Keratinocyte (primary cell): ENCODE measurements at regions not wholly inside any gene's neighbourhood (a gene's known extent, or its start where the extent isn't known, plus 50 kb on each side); places are given as distances from the start of the nearest gene placed in this dataset.

ENCODE experiments used
- EZH2 ChIP-seq: IDR thresholded peaks from one replicate; pipeline ENCODE4 v1.6.1; 2012; ENCODE audit warnings: inconsistent platforms, mild to moderate bottlenecking, low read length, moderate library complexity
- TF ChIP-seq, protein P1 (sequence below), 3 experiments: IDR thresholded peaks in 1 of 3; conservative IDR thresholded peaks in 1 of 3; optimal IDR thresholded peaks in 1 of 3; 2 replicates in 2 of 3; 3 replicates in 1 of 3; pipeline versions ENCODE3 to v1.5.1; 2011; ENCODE audit warnings: low read length in 3 of 3, mild to moderate bottlenecking in 3 of 3, moderate library complexity in 2 of 3, control low read depth in 1 of 3, inconsistent platforms in 1 of 3; ENCODE audit not compliant: insufficient read depth in 2 of 3; ENCODE audit errors: extremely low read depth in 1 of 3

DNA sequence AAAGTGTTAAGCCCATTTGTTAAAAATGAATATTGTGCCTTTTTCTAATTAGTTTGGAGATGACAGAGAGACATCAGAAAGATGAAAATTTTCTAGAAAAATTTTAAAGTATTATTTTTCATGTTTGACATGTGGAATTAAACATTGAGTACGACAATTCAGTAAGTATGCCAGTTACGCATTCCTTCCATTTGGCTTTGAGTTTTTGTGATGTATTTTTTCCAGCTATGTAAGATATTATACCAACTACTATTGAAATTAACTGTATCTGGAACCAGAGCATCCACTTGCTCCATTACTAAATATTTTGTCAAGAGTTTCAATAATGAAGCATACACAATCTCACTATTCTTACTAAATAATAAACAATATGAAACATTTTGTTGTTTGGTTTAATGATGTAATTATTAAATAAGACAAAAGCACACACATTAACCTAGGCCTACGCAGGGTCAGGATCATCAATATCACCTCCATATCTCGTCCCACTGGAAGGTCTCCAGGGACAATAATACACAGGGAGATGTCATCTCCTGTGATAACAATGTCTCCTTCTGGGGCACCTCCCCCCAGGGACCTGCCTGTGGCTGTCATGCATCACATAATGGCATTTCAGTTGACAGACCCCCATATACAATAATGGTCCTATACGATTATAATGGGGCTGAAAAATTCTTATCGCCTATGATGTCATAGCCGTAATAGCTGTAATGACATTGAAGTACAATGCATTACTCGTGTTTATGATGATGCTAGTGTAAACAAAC, 274.1 kb downstream of the REEP3 start:
- TF ChIP-seq, protein P1, sequence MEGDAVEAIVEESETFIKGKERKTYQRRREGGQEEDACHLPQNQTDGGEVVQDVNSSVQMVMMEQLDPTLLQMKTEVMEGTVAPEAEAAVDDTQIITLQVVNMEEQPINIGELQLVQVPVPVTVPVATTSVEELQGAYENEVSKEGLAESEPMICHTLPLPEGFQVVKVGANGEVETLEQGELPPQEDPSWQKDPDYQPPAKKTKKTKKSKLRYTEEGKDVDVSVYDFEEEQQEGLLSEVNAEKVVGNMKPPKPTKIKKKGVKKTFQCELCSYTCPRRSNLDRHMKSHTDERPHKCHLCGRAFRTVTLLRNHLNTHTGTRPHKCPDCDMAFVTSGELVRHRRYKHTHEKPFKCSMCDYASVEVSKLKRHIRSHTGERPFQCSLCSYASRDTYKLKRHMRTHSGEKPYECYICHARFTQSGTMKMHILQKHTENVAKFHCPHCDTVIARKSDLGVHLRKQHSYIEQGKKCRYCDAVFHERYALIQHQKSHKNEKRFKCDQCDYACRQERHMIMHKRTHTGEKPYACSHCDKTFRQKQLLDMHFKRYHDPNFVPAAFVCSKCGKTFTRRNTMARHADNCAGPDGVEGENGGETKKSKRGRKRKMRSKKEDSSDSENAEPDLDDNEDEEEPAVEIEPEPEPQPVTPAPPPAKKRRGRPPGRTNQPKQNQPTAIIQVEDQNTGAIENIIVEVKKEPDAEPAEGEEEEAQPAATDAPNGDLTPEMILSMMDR (optimal IDR thresholded peaks at IDR 0.05 in 1 of 3, IDR thresholded peaks at IDR 0.05 in 1 of 3, conservative IDR thresholded peaks at IDR 0.05 in 1 of 3; ENCODE audit: extremely low read depth in 1 of 3, insufficient read depth in 2 of 3, low read length in 3 of 3), result no peak
- no peak for TF ChIP-seq EZH2
